H1 (cell line): ENCODE measurements at regions not wholly inside any gene's neighbourhood (a gene's known extent, or its start where the extent isn't known, plus 50 kb on each side); places are given as distances from the start of the nearest gene placed in this dataset.

Experiments used
- BRCA1 ChIP-seq: IDR thresholded peaks from 2 replicates; pipeline ENCODE4 v1.6.1; 2012; ENCODE audit warnings: low read depth, low read length, improper control_type of control experiment
- FOSL1 ChIP-seq: IDR thresholded peaks from 2 replicates; pipeline ENCODE4 v1.6.1; 2011; ENCODE audit warnings: mild to moderate bottlenecking, low read depth, low read length, moderate library complexity; ENCODE audit not compliant: insufficient read depth
- SAP30 ChIP-seq: fragments of 300-600 bp; sonication (generic); IDR thresholded peaks from 2 replicates; pipeline ENCODE4 v1.7.1; 2012; ENCODE audit warnings: low read length, moderate library complexity, mild to moderate bottlenecking, inconsistent platforms; ENCODE audit not compliant: insufficient read depth, insufficient replicate concordance
- TAF7 ChIP-seq: optimal IDR thresholded peaks from 2 replicates; pipeline ENCODE3; 2011; ENCODE audit warnings: low read depth, mild to moderate bottlenecking, inconsistent platforms, low read length, moderate library complexity, borderline replicate concordance
- TF ChIP-seq, protein P1 (sequence below): fragments of 300-600 bp; sonication (generic); IDR thresholded peaks from 2 replicates; pipeline ENCODE4 v1.7.1; 2012; ENCODE audit warnings: low read length, moderate library complexity, mild to moderate bottlenecking, inconsistent platforms; ENCODE audit not compliant: insufficient replicate concordance
- TF ChIP-seq, protein P2 (sequence below): IDR thresholded peaks from 2 replicates; pipeline ENCODE4 v1.6.1; 2012; ENCODE audit warnings: inconsistent platforms

DNA sequence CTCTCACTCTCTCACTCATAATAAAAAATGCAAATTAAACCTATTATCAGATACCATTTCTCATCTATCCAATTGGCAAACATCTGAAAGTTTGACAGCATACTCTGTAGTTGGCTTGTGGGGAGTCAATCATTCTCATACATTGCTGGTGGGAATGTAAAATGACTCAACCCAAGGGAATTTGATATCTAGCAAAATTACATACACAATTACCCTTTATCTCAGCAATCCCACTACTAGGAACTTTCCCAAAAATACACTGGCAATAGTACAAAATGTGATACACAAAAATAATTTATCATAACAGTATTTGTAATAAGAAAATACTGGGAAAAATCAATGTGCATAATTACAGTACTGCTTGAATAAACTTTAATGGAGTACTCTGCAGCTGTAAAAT is 731.3 kb downstream of the DTWD2 start (continued):
- TF ChIP-seq, protein P1, sequence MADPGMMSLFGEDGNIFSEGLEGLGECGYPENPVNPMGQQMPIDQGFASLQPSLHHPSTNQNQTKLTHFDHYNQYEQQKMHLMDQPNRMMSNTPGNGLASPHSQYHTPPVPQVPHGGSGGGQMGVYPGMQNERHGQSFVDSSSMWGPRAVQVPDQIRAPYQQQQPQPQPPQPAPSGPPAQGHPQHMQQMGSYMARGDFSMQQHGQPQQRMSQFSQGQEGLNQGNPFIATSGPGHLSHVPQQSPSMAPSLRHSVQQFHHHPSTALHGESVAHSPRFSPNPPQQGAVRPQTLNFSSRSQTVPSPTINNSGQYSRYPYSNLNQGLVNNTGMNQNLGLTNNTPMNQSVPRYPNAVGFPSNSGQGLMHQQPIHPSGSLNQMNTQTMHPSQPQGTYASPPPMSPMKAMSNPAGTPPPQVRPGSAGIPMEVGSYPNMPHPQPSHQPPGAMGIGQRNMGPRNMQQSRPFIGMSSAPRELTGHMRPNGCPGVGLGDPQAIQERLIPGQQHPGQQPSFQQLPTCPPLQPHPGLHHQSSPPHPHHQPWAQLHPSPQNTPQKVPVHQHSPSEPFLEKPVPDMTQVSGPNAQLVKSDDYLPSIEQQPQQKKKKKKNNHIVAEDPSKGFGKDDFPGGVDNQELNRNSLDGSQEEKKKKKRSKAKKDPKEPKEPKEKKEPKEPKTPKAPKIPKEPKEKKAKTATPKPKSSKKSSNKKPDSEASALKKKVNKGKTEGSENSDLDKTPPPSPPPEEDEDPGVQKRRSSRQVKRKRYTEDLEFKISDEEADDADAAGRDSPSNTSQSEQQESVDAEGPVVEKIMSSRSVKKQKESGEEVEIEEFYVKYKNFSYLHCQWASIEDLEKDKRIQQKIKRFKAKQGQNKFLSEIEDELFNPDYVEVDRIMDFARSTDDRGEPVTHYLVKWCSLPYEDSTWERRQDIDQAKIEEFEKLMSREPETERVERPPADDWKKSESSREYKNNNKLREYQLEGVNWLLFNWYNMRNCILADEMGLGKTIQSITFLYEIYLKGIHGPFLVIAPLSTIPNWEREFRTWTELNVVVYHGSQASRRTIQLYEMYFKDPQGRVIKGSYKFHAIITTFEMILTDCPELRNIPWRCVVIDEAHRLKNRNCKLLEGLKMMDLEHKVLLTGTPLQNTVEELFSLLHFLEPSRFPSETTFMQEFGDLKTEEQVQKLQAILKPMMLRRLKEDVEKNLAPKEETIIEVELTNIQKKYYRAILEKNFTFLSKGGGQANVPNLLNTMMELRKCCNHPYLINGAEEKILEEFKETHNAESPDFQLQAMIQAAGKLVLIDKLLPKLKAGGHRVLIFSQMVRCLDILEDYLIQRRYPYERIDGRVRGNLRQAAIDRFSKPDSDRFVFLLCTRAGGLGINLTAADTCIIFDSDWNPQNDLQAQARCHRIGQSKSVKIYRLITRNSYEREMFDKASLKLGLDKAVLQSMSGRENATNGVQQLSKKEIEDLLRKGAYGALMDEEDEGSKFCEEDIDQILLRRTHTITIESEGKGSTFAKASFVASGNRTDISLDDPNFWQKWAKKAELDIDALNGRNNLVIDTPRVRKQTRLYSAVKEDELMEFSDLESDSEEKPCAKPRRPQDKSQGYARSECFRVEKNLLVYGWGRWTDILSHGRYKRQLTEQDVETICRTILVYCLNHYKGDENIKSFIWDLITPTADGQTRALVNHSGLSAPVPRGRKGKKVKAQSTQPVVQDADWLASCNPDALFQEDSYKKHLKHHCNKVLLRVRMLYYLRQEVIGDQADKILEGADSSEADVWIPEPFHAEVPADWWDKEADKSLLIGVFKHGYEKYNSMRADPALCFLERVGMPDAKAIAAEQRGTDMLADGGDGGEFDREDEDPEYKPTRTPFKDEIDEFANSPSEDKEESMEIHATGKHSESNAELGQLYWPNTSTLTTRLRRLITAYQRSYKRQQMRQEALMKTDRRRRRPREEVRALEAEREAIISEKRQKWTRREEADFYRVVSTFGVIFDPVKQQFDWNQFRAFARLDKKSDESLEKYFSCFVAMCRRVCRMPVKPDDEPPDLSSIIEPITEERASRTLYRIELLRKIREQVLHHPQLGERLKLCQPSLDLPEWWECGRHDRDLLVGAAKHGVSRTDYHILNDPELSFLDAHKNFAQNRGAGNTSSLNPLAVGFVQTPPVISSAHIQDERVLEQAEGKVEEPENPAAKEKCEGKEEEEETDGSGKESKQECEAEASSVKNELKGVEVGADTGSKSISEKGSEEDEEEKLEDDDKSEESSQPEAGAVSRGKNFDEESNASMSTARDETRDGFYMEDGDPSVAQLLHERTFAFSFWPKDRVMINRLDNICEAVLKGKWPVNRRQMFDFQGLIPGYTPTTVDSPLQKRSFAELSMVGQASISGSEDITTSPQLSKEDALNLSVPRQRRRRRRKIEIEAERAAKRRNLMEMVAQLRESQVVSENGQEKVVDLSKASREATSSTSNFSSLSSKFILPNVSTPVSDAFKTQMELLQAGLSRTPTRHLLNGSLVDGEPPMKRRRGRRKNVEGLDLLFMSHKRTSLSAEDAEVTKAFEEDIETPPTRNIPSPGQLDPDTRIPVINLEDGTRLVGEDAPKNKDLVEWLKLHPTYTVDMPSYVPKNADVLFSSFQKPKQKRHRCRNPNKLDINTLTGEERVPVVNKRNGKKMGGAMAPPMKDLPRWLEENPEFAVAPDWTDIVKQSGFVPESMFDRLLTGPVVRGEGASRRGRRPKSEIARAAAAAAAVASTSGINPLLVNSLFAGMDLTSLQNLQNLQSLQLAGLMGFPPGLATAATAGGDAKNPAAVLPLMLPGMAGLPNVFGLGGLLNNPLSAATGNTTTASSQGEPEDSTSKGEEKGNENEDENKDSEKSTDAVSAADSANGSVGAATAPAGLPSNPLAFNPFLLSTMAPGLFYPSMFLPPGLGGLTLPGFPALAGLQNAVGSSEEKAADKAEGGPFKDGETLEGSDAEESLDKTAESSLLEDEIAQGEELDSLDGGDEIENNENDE = no peak
- TF ChIP-seq, protein P2, sequence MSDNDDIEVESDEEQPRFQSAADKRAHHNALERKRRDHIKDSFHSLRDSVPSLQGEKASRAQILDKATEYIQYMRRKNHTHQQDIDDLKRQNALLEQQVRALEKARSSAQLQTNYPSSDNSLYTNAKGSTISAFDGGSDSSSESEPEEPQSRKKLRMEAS = no peak
- TF ChIP-seq FOSL1 (no peak), SAP30 (no peak), TAF7 (no peak), BRCA1 (no peak)
